ENCODE measurements at regions not wholly inside any gene's neighbourhood (a gene's known extent, or its start where the extent isn't known, plus 50 kb on each side); places are given as distances from the start of the nearest gene placed in this dataset.

- Histone ChIP-seq H3K9ac (ENCODE audit: insufficient read depth, low read depth, low read length) (no peak overlapping the region), H3K27ac (ENCODE audit: extremely low read length, insufficient read depth, low read length) (no peak overlapping the region), H4K20me1 (ENCODE audit: insufficient read depth, low read length) (no peaks in the 10 kb centered on the region), H3K27me3 (ENCODE audit: control insufficient read depth in 1 of 2, insufficient read depth in 2 of 2, low read length in 2 of 2) (peaks cover 1 to 16% of the 10 kb centered on the region in 2 experiments; a peak in 2 of 5 replicates), H3K4me3 (replicated peaks in 1 of 3; ENCODE audit: insufficient read depth in 1 of 3, low read depth in 2 of 3, low read length in 3 of 3) (no peak overlapping the region), H3K4me2 (ENCODE audit: low read depth, low read length) (no peak overlapping the region), H3K36me3 (replicated peaks in 1 of 2; ENCODE audit: control insufficient read depth in 1 of 2, insufficient read depth in 2 of 2, low read length in 2 of 2) (no peaks in the 10 kb centered on the region), H3K4me1 (ENCODE audit: insufficient read depth, low read length) (peaks cover 7% of the 10 kb centered on the region; the same call in 1 of the 2 replicates), H3K9me3 (ENCODE audit: low read length) (no peaks in the 10 kb centered on the region), H2AFZ (ENCODE audit: low read length) (no peak overlapping the region), H3K79me2 (ENCODE audit: insufficient read depth, low read length) (no peaks in the 10 kb centered on the region)
- ChIA-PET POLR2A (no interaction called here), CTCF (ENCODE audit: low intra/inter-chr PET ratio, low total read pairs) (no interaction called here)
- no TSS peak for BruUV-seq (replicated peaks)
- intact Hi-C loops (cut with micrococcal nuclease; ENCODE audit: unreplicated experiment), result no loop called here
- FAIRE-seq (no peak), DNase-seq (ENCODE audit: low spot score) (peak; percentile 12), ATAC-seq (peak; percentile 65)
- TF ChIP-seq GATAD1 (CRISPR knock-in tag; IDR thresholded peaks at IDR 0.05) (no peak), ELF3 (CRISPR knock-in tag; IDR thresholded peaks at IDR 0.05) (no peak), HNF4A (CRISPR knock-in tag; IDR thresholded peaks at IDR 0.05) (0 out of 2 replicates have a peak, but pooled peaks have one; percentile 24), TRAFD1 (CRISPR knock-in tag; IDR thresholded peaks at IDR 0.05; ENCODE audit: borderline replicate concordance) (no peak), E2F2 (CRISPR knock-in tag; IDR thresholded peaks at IDR 0.05; ENCODE audit: borderline replicate concordance) (no peak), LCORL (IDR thresholded peaks at IDR 0.05) (peak; percentile 61; the same call in 1 of the 2 replicates), LCORL (CRISPR knock-in tag; IDR thresholded peaks at IDR 0.05) (no peak), NFIB (CRISPR knock-in tag; IDR thresholded peaks at IDR 0.05; ENCODE audit: borderline replicate concordance) (0 out of 2 replicates have a peak, but pooled peaks have one; percentile 48), RXRB (CRISPR knock-in tag; IDR thresholded peaks at IDR 0.05; ENCODE audit: borderline replicate concordance) (0 out of 2 replicates have a peak, but pooled peaks have one; percentile 31), RXRA (CRISPR knock-in tag; IDR thresholded peaks at IDR 0.05) (peak; percentile 20; the same call in 1 of the 2 replicates), THYN1 (CRISPR knock-in tag; IDR thresholded peaks at IDR 0.05; ENCODE audit: borderline replicate concordance, low read depth) (no peak), PPARG (CRISPR knock-in tag; conservative IDR thresholded peaks at IDR 0.05) (peak; percentile 78), ELF1 (CRISPR knock-in tag; IDR thresholded peaks at IDR 0.05) (no peak), TBL1XR1 (IDR thresholded peaks at IDR 0.05; ENCODE audit: borderline replicate concordance, low read length, partially characterized antibody) (no peak)
- in situ Hi-C loops (cut with HindIII; ENCODE audit: extremely low pct_ligation_motif_present, low pct_unique_long_range_greater_than_20kb), result no loop called here
- 28% methylated on average over 11 of the region's 11 CpGs for WGBS (ENCODE audit: low lambda C conversion rate)
These were observed 228.5 kb downstream of the TTC32 start for GRCh38 chr2:19673213-19673791.

Measured in HepG2 (cell line).